HG03432 (cell line): ENCODE measurements at regions not wholly inside any gene's neighbourhood (a gene's known extent, or its start where the extent isn't known, plus 50 kb on each side); places are given as distances from the start of the nearest gene placed in this dataset.
"Not testable (repeated sequence)": the region's sequence is repeated elsewhere in the genome, so short reads cannot be mapped to it uniquely, and the experiment has no call there.

Source experiments
- ATAC-seq: cut with Tn5 transposase; IDR thresholded peaks from one replicate; pipeline ENCODE4 v1.9.1; 2021; ENCODE audit warnings: mild to moderate bottlenecking, moderate library complexity; ENCODE audit not compliant: unreplicated experiment

GRCh38 chr2:124967325-124967724 is 942.2 kb downstream of the CNTNAP5 start:
- ATAC-seq, result no peak

GRCh38 chr2:124970030-124970429 is 944.9 kb downstream of the CNTNAP5 start:
- no peak for ATAC-seq

- no peak for ATAC-seq
Measured at GRCh38 chr2:124973396-124973795, 948.3 kb downstream of the CNTNAP5 start.

- ATAC-seq, result no peak
Measured at GRCh38 chr2:124975224-124975623, 950.1 kb downstream of the CNTNAP5 start.

- ATAC-seq, result no peak
Measured at GRCh38 chr2:124975648-124976047, 950.6 kb downstream of the CNTNAP5 start.

GRCh38 chr2:124978597-124978996 is 953.5 kb downstream of the CNTNAP5 start:
- ATAC-seq, result no peak

GRCh38 chr2:124983595-124983994 is 958.5 kb downstream of the CNTNAP5 start:
- ATAC-seq, result no peak

GRCh38 chr2:124985270-124985669 is 960.2 kb downstream of the CNTNAP5 start:
- ATAC-seq, result no peak

- no peak for ATAC-seq
Measured at GRCh38 chr2:124986136-124986535, 961.0 kb downstream of the CNTNAP5 start.

- ATAC-seq, result not testable (repeated sequence)
Measured at GRCh38 chr2:124986870-124987269, 961.8 kb downstream of the CNTNAP5 start.

GRCh38 chr2:124987436-124987835 is 962.3 kb downstream of the CNTNAP5 start:
- not testable (repeated sequence) for ATAC-seq

GRCh38 chr2:124988111-124988510 is 963.0 kb downstream of the CNTNAP5 start:
- no peak for ATAC-seq

GRCh38 chr2:124988794-124989193 is 963.7 kb downstream of the CNTNAP5 start:
- no peak for ATAC-seq

- no peak for ATAC-seq
Measured at GRCh38 chr2:124993809-124994208, 968.7 kb downstream of the CNTNAP5 start.

- ATAC-seq, result no peak
Measured at GRCh38 chr2:124995185-124995912, 970.3 kb downstream of the CNTNAP5 start.

GRCh38 chr2:124996406-124996805 is 971.3 kb downstream of the CNTNAP5 start:
- ATAC-seq, result no peak

GRCh38 chr2:124999906-125000305 is 974.8 kb downstream of the CNTNAP5 start:
- ATAC-seq, result no peak

- ATAC-seq, result no peak
Measured at GRCh38 chr2:125004106-125004800, 979.2 kb downstream of the CNTNAP5 start.

- no peak for ATAC-seq
Measured at GRCh38 chr2:125006676-125007075, 981.6 kb downstream of the CNTNAP5 start.

- ATAC-seq, result not testable (repeated sequence)
Measured at GRCh38 chr2:125028721-125029120, 1003.6 kb downstream of the CNTNAP5 start.

- no peak for ATAC-seq
Measured at GRCh38 chr2:125033871-125034270, 1008.8 kb downstream of the CNTNAP5 start.

GRCh38 chr2:125037135-125037653 is 1012.1 kb downstream of the CNTNAP5 start:
- no peak for ATAC-seq
